Ovary (tissue), 3 donors: ENCODE measurements at regions not wholly inside any gene's neighbourhood (a gene's known extent, or its start where the extent isn't known, plus 50 kb on each side); places are given as distances from the start of the nearest gene placed in this dataset.

Experiments used
- POLR2A ChIP-seq: fragments of 450-650 bp; IDR thresholded peaks from one replicate; pipeline ENCODE4 v1.6.1; 2017; ENCODE audit warnings: antibody characterized with exemption, mild to moderate bottlenecking, moderate library complexity
- TF ChIP-seq, protein P1 (sequence below), 3 donors: fragments of 450-650 bp in 2 of 3; fragments of 200-600 bp in 1 of 3; IDR thresholded peaks; one replicate each; pipeline versions ENCODE4 v1.5.1 to v1.8.0; 2016 to 2022; ENCODE audit warnings: antibody characterized with exemption in 3 of 3, mild to moderate bottlenecking in 1 of 3
- donor health status: DM: no; HTN: no; CAD: no.

DNA sequence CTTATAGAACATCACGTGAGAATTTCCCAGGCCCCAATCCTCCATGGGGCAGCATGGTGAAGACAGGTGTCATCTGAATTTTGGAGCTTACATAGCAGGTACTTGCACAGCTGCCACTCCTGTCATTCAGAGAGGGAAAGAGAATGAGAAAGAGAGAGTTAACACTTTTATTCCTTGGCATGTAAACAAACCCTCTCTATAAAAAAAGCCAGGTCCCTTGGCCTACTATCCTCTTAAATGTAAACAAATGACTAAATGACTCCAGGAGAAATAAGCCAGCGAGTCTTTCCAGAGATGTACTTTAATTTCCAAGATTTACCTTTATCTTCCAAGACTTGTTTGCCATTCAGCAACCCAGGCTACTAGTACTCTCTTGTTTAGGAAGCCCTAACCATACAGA lies 195.3 kb upstream of the HTR2A start:
- TF ChIP-seq, protein P1, sequence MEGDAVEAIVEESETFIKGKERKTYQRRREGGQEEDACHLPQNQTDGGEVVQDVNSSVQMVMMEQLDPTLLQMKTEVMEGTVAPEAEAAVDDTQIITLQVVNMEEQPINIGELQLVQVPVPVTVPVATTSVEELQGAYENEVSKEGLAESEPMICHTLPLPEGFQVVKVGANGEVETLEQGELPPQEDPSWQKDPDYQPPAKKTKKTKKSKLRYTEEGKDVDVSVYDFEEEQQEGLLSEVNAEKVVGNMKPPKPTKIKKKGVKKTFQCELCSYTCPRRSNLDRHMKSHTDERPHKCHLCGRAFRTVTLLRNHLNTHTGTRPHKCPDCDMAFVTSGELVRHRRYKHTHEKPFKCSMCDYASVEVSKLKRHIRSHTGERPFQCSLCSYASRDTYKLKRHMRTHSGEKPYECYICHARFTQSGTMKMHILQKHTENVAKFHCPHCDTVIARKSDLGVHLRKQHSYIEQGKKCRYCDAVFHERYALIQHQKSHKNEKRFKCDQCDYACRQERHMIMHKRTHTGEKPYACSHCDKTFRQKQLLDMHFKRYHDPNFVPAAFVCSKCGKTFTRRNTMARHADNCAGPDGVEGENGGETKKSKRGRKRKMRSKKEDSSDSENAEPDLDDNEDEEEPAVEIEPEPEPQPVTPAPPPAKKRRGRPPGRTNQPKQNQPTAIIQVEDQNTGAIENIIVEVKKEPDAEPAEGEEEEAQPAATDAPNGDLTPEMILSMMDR (IDR thresholded peaks at IDR 0.05) = no peak
- TF ChIP-seq POLR2A = no peak
